PC-9 (cell line): ENCODE measurements at regions not wholly inside any gene's neighbourhood (a gene's known extent, or its start where the extent isn't known, plus 50 kb on each side); places are given as distances from the start of the nearest gene placed in this dataset.

Source experiments
- BruUV-seq: library from RNA; stranded (reverse); fragments of 400-500 nt; replicated peaks from 2 replicates; lab custom pipeline; 2021; lab: Mats Ljungman, UMichigan
- CTCF ChIA-PET: fragments of 300-600 bp; sonication (Branson Sonifier 250); formaldehyde crosslinking; loops from one replicate; lab custom pipeline; 2022; ENCODE audit warnings: antibody characterized with exemption; lab: Charles Lee
- POLR2A ChIA-PET: fragments of 300-600 bp; sonication (Branson Sonifier 250); formaldehyde crosslinking; loops from one replicate; lab custom pipeline; 2022; ENCODE audit warnings: antibody characterized with exemption; ENCODE audit not compliant: unreplicated experiment; lab: Charles Lee
- DNase-seq, 2 experiments: peaks; one replicate each; pipeline versions ENCODE4 v3.0.0 to v3.0.0-alpha.2; 2015 to 2022; ENCODE audit warnings: mixed read lengths in 1 of 2
- H2AFZ ChIP-seq: fragments of 200-600 bp; sonication (generic); 2 replicates; pipeline ENCODE4 v1.8.1; 2017; ENCODE audit warnings: antibody characterized with exemption
- H3F3A ChIP-seq: fragments of 200-600 bp; sonication (generic); 2 replicates; pipeline ENCODE4 v1.8.1; 2017; ENCODE audit warnings: antibody characterized with exemption, mild to moderate bottlenecking, low read depth; ENCODE audit not compliant: insufficient read depth
- H3K27ac ChIP-seq: fragments of 200-600 bp; sonication (generic); 2 replicates; pipeline ENCODE4 v1.6.1; 2016; ENCODE audit warnings: mixed run types
- H3K27me3 ChIP-seq: fragments of 200-600 bp; sonication (generic); 2 replicates; pipeline ENCODE4 v1.6.1; 2016; ENCODE audit warnings: low read depth, mixed run types; ENCODE audit not compliant: insufficient read depth
- H3K36me3 ChIP-seq: fragments of 200-600 bp; sonication (generic); 2 replicates; pipeline ENCODE4 v1.6.1; 2016; ENCODE audit warnings: low read depth, mixed run types
- H3K4me1 ChIP-seq: fragments of 200-600 bp; sonication (generic); replicated peaks from 2 replicates; pipeline ENCODE4 v1.6.1; 2016; ENCODE audit warnings: mixed run types; ENCODE audit not compliant: insufficient read depth
- H3K4me2 ChIP-seq: fragments of 200-600 bp; sonication (generic); 2 replicates; pipeline ENCODE4 v1.6.1; 2017; ENCODE audit warnings: mixed run types
- H3K4me3 ChIP-seq: fragments of 200-600 bp; sonication (generic); 2 replicates; pipeline ENCODE4 v1.6.1; 2016; ENCODE audit warnings: mixed run types
- H3K79me2 ChIP-seq: fragments of 200-600 bp; sonication (generic); 2 replicates; pipeline ENCODE4 v1.6.1; 2017; ENCODE audit warnings: low read depth, mixed run types
- H3K9me2 ChIP-seq: fragments of 200-600 bp; sonication (generic); 2 replicates; pipeline ENCODE4 v1.8.1; 2017; ENCODE audit warnings: mild to moderate bottlenecking; ENCODE audit not compliant: insufficient read depth
- H3K9me3 ChIP-seq: fragments of 200-600 bp; sonication (generic); 2 replicates; pipeline ENCODE4 v1.8.1; 2016; ENCODE audit warnings: low read depth; ENCODE audit not compliant: insufficient read depth
- H4K20me1 ChIP-seq: fragments of 200-600 bp; sonication (generic); 2 replicates; pipeline ENCODE4 v1.8.1; 2017; ENCODE audit not compliant: insufficient read depth
- CTCF ChIP-seq: fragments of 200-600 bp; sonication (generic); conservative IDR thresholded peaks from 2 replicates; pipeline ENCODE4 v1.6.1; 2017; ENCODE audit warnings: mixed run types, antibody characterized with exemption, mild to moderate bottlenecking, moderate library complexity
- EZH2 ChIP-seq: fragments of 200-600 bp; sonication (generic); IDR thresholded peaks from 2 replicates; pipeline ENCODE4 v1.8.0; 2017; ENCODE audit warnings: antibody characterized with exemption, low read depth
- intact Hi-C: fragments of 100-400 bp; cut with micrococcal nuclease; formaldehyde crosslinking; loops from one replicate; pipeline ENCODE4 v1.10.0; 2022; ENCODE audit not compliant: unreplicated experiment

GRCh38 chr4:130183096-130183495, 1087.1 kb downstream of the C4orf33 start:
- H3K36me3 ChIP-seq, result no peaks in the 10 kb centered on the region
- H3K79me2 ChIP-seq, result no peaks in the 10 kb centered on the region
- H3K4me2 ChIP-seq, result no peak overlapping the region
- no peaks in the 10 kb centered on the region for H4K20me1 ChIP-seq
- H3K9me2 ChIP-seq, result no peaks in the 10 kb centered on the region
- TF ChIP-seq EZH2 (no peak), CTCF (no peak)
- no peak overlapping the region for H2AFZ ChIP-seq
- BruUV-seq, result no TSS peak
- no peaks in the 10 kb centered on the region for H3F3A ChIP-seq
- intact Hi-C loops, result no loop called here
- ChIA-PET POLR2A (no interaction called here), CTCF (no interaction called here)
- DNase-seq, result no peak
- H3K27me3 ChIP-seq, result no peaks in the 10 kb centered on the region
- no peak overlapping the region for H3K27ac ChIP-seq
- H3K4me1 ChIP-seq, result no peaks in the 10 kb centered on the region
- H3K9me3 ChIP-seq, result no peaks in the 10 kb centered on the region
- no peak overlapping the region for H3K4me3 ChIP-seq

GRCh38 chr4:130183766-130184165, 1087.8 kb downstream of the C4orf33 start:
- no peaks in the 10 kb centered on the region for H3K36me3 ChIP-seq
- no peaks in the 10 kb centered on the region for H3K27me3 ChIP-seq
- H3K4me3 ChIP-seq, result no peak overlapping the region
- H3K27ac ChIP-seq, result no peak overlapping the region
- no peak for DNase-seq
- H3K9me2 ChIP-seq, result no peaks in the 10 kb centered on the region
- no peaks in the 10 kb centered on the region for H3K79me2 ChIP-seq
- TF ChIP-seq EZH2, result no peak
- TF ChIP-seq CTCF, result no peak
- ChIA-PET POLR2A (no interaction called here), CTCF (no interaction called here)
- H4K20me1 ChIP-seq, result no peaks in the 10 kb centered on the region
- no peaks in the 10 kb centered on the region for H3F3A ChIP-seq
- no peak overlapping the region for H2AFZ ChIP-seq
- BruUV-seq, result no TSS peak
- H3K4me1 ChIP-seq, result no peaks in the 10 kb centered on the region
- intact Hi-C loops, result no loop called here
- no peaks in the 10 kb centered on the region for H3K9me3 ChIP-seq
- H3K4me2 ChIP-seq, result no peak overlapping the region

GRCh38 chr4:130185123-130185522, 1089.2 kb downstream of the C4orf33 start:
- Histone ChIP-seq H4K20me1 (no peaks in the 10 kb centered on the region), H3K27ac (no peak overlapping the region), H2AFZ (no peak overlapping the region), H3F3A (no peaks in the 10 kb centered on the region), H3K9me2 (no peaks in the 10 kb centered on the region), H3K4me1 (no peaks in the 10 kb centered on the region), H3K27me3 (no peaks in the 10 kb centered on the region), H3K9me3 (no peaks in the 10 kb centered on the region), H3K4me2 (no peak overlapping the region), H3K79me2 (no peaks in the 10 kb centered on the region), H3K4me3 (no peak overlapping the region), H3K36me3 (no peaks in the 10 kb centered on the region)
- intact Hi-C loops, result no loop called here
- no peak for DNase-seq
- ChIA-PET POLR2A (no interaction called here), CTCF (no interaction called here)
- BruUV-seq, result no TSS peak
- TF ChIP-seq EZH2, result no peak
- TF ChIP-seq CTCF, result no peak
